ENCODE measurements at regions not wholly inside any gene's neighbourhood (a gene's known extent, or its start where the extent isn't known, plus 50 kb on each side); places are given as distances from the start of the nearest gene placed in this dataset.

DNA sequence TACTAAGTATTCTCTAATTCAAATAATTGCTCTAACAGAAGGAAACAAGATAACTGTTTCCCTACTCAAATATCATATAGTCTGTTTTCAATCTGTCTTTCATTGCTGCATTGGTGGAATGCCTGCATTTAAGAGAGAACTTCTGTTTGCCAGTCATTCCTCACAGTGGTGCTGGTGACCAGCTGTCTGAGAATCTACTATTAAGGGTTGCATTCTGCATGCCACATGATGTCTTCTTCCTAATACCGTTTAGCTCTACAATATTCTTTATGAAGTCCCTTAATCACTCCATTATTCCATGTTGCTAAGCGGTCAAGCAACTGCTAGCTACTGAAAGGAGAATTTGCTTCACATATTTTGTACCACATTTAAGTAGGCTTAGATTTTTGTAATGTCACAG lies 167.1 kb upstream of the CENPE start:
- TF ChIP-seq, protein P1, sequence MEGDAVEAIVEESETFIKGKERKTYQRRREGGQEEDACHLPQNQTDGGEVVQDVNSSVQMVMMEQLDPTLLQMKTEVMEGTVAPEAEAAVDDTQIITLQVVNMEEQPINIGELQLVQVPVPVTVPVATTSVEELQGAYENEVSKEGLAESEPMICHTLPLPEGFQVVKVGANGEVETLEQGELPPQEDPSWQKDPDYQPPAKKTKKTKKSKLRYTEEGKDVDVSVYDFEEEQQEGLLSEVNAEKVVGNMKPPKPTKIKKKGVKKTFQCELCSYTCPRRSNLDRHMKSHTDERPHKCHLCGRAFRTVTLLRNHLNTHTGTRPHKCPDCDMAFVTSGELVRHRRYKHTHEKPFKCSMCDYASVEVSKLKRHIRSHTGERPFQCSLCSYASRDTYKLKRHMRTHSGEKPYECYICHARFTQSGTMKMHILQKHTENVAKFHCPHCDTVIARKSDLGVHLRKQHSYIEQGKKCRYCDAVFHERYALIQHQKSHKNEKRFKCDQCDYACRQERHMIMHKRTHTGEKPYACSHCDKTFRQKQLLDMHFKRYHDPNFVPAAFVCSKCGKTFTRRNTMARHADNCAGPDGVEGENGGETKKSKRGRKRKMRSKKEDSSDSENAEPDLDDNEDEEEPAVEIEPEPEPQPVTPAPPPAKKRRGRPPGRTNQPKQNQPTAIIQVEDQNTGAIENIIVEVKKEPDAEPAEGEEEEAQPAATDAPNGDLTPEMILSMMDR (IDR thresholded peaks at IDR 0.05; ENCODE audit: low read depth, low read length), result no peak
- TF ChIP-seq POLR2A (IDR thresholded peaks at IDR 0.05; ENCODE audit: extremely low read depth, insufficient read length), result no peak

All from NB4 (cell line).